GM19452 (cell line): ENCODE measurements at regions not wholly inside any gene's neighbourhood (a gene's known extent, or its start where the extent isn't known, plus 50 kb on each side); places are given as distances from the start of the nearest gene placed in this dataset.
"Not testable (repeated sequence)": the region's sequence is repeated elsewhere in the genome, so short reads cannot be mapped to it uniquely, and the experiment has no call there.

Source experiments
- ATAC-seq: cut with Tn5 transposase; IDR thresholded peaks from one replicate; pipeline ENCODE4 v1.9.1; 2021; ENCODE audit not compliant: unreplicated experiment

GRCh38 chr10:10665750-10666149, 351.9 kb upstream of the CELF2 start:
- no peak for ATAC-seq

DNA sequence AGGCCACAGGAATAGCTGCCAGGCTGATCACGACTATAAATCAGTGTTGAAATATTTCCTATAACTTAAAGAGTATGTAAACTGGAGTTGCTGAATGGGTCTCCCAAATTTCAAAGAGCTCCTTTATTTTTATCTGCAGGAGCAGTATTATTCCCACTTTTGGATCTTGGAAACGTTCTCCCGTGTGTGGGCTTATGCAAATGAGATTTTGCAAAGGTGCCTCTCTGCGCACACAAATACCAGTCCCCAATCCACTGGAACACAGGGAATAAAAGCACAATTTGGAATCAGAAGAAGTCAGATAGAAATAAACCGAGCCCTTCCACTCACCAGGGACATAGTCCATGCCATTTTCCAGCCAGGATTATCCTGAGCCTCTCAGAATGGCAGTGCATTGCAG, 350.2 kb upstream of the CELF2 start:
- no peak for ATAC-seq

- no peak for ATAC-seq
Measured at GRCh38 chr10:10676972-10677371, 340.7 kb upstream of the CELF2 start.

- no peak for ATAC-seq
Measured at GRCh38 chr10:10677479-10677878, 340.2 kb upstream of the CELF2 start.

- ATAC-seq: no peak
Measured at GRCh38 chr10:10680496-10680895, 337.2 kb upstream of the CELF2 start.

GRCh38 chr10:10684972-10685371, 332.7 kb upstream of the CELF2 start:
- no peak for ATAC-seq

- ATAC-seq: no peak
Measured at GRCh38 chr10:10685566-10685965, 332.1 kb upstream of the CELF2 start.

DNA sequence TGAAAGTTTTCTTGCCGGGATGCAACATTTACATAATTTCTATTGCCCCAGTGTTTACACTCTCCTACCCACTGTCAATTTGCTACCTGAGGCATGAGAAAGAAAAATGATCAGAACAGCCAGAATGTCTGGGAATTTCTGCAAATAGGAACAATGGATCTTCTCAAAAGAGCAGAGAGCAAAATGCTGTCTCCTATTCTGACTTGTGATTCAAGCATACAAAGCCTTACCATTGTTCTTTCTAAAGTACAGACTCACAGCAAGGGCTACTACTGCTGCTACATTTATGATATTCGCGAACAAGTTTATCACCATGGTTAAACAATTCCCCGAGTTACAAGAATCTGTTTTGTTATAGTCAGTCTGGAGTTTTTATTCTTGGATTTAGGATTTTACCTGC, 329.9 kb upstream of the CELF2 start:
- no peak for ATAC-seq

GRCh38 chr10:10699427-10699826, 318.2 kb upstream of the CELF2 start:
- no peak for ATAC-seq

DNA sequence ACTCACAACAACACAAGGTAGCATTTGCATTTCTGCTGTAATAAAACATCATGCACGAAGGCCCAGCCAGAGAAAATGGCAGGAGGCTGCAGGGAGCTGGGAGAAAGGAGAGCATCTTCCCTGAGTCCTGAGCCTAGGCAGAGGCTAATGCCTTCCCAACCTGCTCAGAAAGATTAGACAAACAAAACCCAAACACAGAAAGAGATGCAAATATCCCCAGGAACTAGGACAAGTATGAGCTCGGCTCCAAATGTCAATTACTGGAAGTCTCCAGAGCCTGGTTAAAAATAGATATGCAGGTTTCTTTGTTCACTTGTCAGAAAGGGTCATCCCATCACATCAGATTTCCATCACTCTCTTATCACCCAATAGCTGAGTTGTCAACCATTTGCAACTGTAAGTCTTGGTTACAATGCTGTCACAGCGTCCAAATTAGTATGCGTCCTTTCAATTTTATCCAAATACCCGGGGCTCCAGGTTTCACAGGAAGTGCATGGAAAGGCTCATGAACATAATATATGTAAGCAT, 316.5 kb upstream of the CELF2 start:
- no peak for ATAC-seq

GRCh38 chr10:10702211-10702610, 315.5 kb upstream of the CELF2 start:
- no peak for ATAC-seq

GRCh38 chr10:10703382-10703781, 314.3 kb upstream of the CELF2 start:
- ATAC-seq: no peak

DNA sequence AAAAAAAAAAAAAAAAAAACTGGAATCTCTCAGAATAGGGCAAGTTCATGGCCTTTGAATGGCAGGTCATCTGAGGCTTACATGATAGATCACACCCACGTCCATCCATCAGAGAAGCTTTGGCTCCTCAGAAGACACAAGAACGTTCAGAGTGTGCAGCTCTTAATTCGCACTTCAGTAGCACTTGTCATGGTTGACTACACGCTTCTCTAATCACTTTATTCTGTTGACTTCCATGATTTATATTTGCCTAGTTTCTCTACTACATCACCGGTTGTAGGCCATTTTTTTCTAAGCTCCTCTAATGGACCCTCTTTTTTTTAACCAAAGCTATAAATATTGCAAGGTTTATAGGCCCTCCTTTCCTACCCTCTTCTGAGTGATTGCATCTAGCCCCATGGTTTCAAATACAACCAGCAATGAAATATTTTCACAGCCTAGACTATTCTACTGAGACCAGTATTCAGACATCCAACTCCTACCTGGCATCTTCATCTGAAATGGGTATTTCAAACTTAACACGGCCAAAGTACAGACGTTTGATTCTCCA, 305.4 kb upstream of the CELF2 start:
- ATAC-seq: no peak

DNA sequence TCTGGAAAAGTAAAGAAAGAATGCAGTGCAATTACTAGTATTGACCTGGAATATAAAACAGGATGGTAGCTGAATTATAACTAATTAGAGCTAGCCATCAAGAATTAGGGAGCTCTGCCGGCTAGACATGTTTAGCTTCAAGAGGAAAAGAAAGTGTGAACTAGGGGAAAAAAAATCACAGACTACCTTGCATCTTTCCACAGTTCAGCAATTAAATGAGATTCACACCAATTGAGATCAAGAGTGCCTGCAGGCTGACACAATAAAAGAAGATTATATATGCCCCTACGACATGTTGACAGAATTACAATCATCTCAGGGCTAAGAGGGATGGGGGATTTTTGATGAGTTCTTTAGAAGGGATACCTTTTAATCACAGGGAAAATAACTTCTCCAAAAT, 303.3 kb upstream of the CELF2 start:
- no peak for ATAC-seq

- no peak for ATAC-seq
Measured at GRCh38 chr10:10716972-10717371, 300.7 kb upstream of the CELF2 start.

- no peak for ATAC-seq
Measured at GRCh38 chr10:10722422-10722821, 295.2 kb upstream of the CELF2 start.

GRCh38 chr10:10725196-10725595, 292.5 kb upstream of the CELF2 start:
- no peak for ATAC-seq

- no peak for ATAC-seq
Measured at GRCh38 chr10:10726101-10726500, 291.6 kb upstream of the CELF2 start.

GRCh38 chr10:10727411-10727810, 290.3 kb upstream of the CELF2 start:
- not testable (repeated sequence) for ATAC-seq

DNA sequence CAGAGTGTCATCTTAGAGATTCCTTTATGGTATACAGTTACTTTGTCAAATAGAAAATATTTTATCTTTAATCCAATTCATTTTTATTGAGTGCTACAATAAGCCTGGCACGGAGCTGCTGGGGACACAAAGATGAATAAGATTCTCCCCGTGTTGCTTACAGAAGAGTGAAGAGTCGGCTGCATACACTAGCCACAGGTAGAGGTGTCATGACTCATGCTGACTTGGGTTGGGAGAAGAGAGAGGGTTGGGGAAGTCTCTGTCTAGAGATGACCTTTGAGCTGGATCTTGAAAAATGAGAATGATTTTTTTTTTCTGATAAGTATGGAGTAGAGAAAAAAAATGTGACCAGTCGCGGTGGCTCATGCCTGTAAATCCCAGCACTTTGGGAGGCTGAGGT, 289.9 kb upstream of the CELF2 start:
- no peak for ATAC-seq

- no peak for ATAC-seq
Measured at GRCh38 chr10:10730471-10731043, 287.1 kb upstream of the CELF2 start.

DNA sequence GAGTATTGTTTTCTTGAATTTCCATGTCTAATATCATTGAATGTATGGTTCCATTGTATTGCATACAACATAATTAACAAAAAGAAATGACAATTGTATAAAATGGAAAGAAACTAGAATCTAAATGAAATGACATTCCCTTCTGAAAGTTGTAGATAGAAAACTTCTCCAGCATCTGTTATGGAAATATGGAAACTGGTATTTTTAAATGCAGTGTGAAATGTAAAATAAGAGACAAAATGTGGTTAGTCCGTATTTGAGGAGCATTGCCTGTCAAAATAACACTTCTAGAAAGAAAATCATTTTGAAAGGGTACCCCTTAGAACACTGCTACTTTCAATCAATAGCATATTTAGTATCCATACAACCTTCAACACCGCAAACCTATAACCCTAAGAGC, 286.3 kb upstream of the CELF2 start:
- no peak for ATAC-seq
